Tibial artery (tissue), 4 donors: ENCODE measurements at regions not wholly inside any gene's neighbourhood (a gene's known extent, or its start where the extent isn't known, plus 50 kb on each side); places are given as distances from the start of the nearest gene placed in this dataset.

Source experiments
- DNase-seq, 2 donors: peaks; one replicate each; pipeline ENCODE4 v3.0.0-alpha.2; 2019
- H3K27ac ChIP-seq, 2 donors: fragments of 200-600 bp; sonication (generic) in 1 of 2; 1 replicate in 1 of 2; 2 replicates in 1 of 2; pipeline ENCODE4 v1.5.1; 2018 to 2019; ENCODE audit warnings: mild to moderate bottlenecking in 1 of 2
- H3K27me3 ChIP-seq, 2 donors: fragments of 200-600 bp; sonication (generic) in 1 of 2; one replicate each; pipeline versions ENCODE4 v1.5.1 to v1.6.0; 2016 to 2019
- H3K36me3 ChIP-seq, 3 donors: fragments of 200-600 bp; sonication (generic) in 2 of 3; one replicate each; pipeline ENCODE4 v1.5.1; 2016 to 2019; ENCODE audit warnings: mild to moderate bottlenecking in 2 of 3
- H3K4me1 ChIP-seq, 4 donors: fragments of 200-600 bp; sonication (generic) in 2 of 4; 1 replicate in 3 of 4; 2 replicates in 1 of 4; pipeline ENCODE4 v1.5.1; 2016 to 2019
- H3K4me3 ChIP-seq, 2 donors: fragments of 200-600 bp; sonication (generic) in 1 of 2; 1 replicate in 1 of 2; 2 replicates in 1 of 2; pipeline ENCODE4 v1.5.1; 2018 to 2019; ENCODE audit warnings: mild to moderate bottlenecking in 2 of 2
- H3K9me3 ChIP-seq, 3 donors: fragments of 200-600 bp; sonication (generic) in 1 of 3; one replicate each; pipeline ENCODE4 v1.5.1; 2016 to 2019
- intact Hi-C: fragments of 100-400 bp; cut with DNase I; formaldehyde crosslinking; loops from one replicate; pipeline ENCODE4 v1.15.0; 2023; ENCODE audit warnings: low total_unique reads
- TF ChIP-seq, protein P1 (sequence below), 2 experiments: fragments of 200-600 bp in 1 of 2; fragments of 450-650 bp in 1 of 2; IDR thresholded peaks; one replicate each; pipeline ENCODE4 v1.5.1; 2017 to 2019; ENCODE audit warnings: antibody characterized with exemption in 2 of 2, mild to moderate bottlenecking in 1 of 2, moderate library complexity in 1 of 2

GRCh38 chr12:93166541-93167307, 211.0 kb upstream of the NUDT4 start:
- Histone ChIP-seq H3K4me1 (peaks cover 0 to 6% (median 5%) of the 10 kb centered on the region in 4 donors), H3K36me3 (no peaks in the 10 kb centered on the region), H3K27ac (no peak overlapping the region), H3K4me3 (no peak overlapping the region), H3K9me3 (no peaks in the 10 kb centered on the region), H3K27me3 (no peaks in the 10 kb centered on the region)
- TF ChIP-seq, protein P1, sequence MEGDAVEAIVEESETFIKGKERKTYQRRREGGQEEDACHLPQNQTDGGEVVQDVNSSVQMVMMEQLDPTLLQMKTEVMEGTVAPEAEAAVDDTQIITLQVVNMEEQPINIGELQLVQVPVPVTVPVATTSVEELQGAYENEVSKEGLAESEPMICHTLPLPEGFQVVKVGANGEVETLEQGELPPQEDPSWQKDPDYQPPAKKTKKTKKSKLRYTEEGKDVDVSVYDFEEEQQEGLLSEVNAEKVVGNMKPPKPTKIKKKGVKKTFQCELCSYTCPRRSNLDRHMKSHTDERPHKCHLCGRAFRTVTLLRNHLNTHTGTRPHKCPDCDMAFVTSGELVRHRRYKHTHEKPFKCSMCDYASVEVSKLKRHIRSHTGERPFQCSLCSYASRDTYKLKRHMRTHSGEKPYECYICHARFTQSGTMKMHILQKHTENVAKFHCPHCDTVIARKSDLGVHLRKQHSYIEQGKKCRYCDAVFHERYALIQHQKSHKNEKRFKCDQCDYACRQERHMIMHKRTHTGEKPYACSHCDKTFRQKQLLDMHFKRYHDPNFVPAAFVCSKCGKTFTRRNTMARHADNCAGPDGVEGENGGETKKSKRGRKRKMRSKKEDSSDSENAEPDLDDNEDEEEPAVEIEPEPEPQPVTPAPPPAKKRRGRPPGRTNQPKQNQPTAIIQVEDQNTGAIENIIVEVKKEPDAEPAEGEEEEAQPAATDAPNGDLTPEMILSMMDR (IDR thresholded peaks at IDR 0.05), result no peak
- intact Hi-C loops, result no loop called here
- DNase-seq, result no peak

DNA sequence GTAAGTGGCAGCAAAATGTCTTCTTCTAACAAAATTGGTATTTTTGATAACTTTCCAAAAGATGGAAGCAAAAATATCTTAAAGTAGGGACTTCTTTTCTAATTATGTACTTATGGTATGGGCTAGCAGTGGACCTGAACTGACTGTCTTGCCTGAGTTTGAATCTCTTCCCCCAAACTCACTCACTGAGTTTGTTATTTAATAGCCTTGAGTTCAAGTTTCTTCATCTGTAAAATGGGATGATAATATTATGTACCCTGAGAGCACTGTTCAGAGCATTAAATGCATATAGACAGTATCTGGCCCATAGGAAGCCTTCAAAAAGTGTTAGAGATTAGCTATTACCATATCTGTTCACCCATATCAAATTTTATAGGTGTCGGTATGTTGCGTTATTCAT, 210.4 kb upstream of the NUDT4 start:
- no peak overlapping the region for H3K27ac ChIP-seq
- TF ChIP-seq, protein P1 (IDR thresholded peaks at IDR 0.05), result no peak

GRCh38 chr12:93167841-93168492, 209.8 kb upstream of the NUDT4 start:
- DNase-seq, result no peak
- H3K27me3 ChIP-seq, result no peaks in the 10 kb centered on the region
- peaks cover 0 to 6% (median 5%) of the 10 kb centered on the region in 4 donors for H3K4me1 ChIP-seq
- peak overlapping the region; percentile 47 to 49 for H3K4me3 ChIP-seq
- H3K27ac ChIP-seq, result peak overlapping the region in 1 of 2 donors; percentile 37
- H3K36me3 ChIP-seq, result no peaks in the 10 kb centered on the region
- TF ChIP-seq, protein P1 (IDR thresholded peaks at IDR 0.05), result no peak
- intact Hi-C loops, result no loop called here
- H3K9me3 ChIP-seq, result no peaks in the 10 kb centered on the region

More for the DNA sequence above, 210.4 kb upstream of the NUDT4 start:
- DNase-seq, result no peak
- Histone ChIP-seq H3K4me3 (no peak overlapping the region), H3K4me1 (peaks cover 0 to 6% (median 5%) of the 10 kb centered on the region in 4 donors), H3K36me3 (no peaks in the 10 kb centered on the region), H3K27me3 (no peaks in the 10 kb centered on the region), H3K9me3 (no peaks in the 10 kb centered on the region)
- intact Hi-C loops, result no loop called here

DNA sequence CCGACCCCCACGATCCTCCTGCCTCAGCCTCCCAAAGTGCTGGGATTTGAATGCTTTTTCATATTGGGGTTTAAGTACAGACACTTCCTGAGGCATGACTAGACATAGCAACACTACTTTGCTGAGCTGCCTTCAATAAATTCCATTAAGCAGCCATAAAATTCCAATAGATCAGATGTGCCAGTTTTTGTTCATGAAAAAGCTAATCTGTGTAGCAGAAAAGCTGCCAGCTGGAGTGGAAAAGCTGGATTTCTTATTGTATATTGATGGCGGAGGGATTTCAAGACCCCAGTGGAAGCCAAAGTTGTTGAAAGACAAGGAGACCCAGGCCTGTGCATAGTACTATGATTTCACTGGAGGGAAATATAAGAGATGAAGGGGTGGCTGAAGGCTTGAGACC, 209.0 kb upstream of the NUDT4 start:
- intact Hi-C loops, result no loop called here
- H3K4me3 ChIP-seq, result peak overlapping the region; percentile 47 to 49
- TF ChIP-seq, protein P1 (IDR thresholded peaks at IDR 0.05), result no peak
- H3K4me1 ChIP-seq, result peaks cover 0 to 12% (median 10%) of the 10 kb centered on the region in 4 donors
- no peaks in the 10 kb centered on the region for H3K36me3 ChIP-seq
- no peak overlapping the region for H3K27ac ChIP-seq
- no peak for DNase-seq
- no peaks in the 10 kb centered on the region for H3K9me3 ChIP-seq
- no peaks in the 10 kb centered on the region for H3K27me3 ChIP-seq

- DNase-seq, result no peak
- TF ChIP-seq, protein P1 (IDR thresholded peaks at IDR 0.05), result no peak
- intact Hi-C loops, result no loop called here
Observed at GRCh38 chr12:93169536-93169935, 208.2 kb upstream of the NUDT4 start.

More at GRCh38 chr12:93169536-93169935, 208.2 kb upstream of the NUDT4 start:
- Histone ChIP-seq H3K27ac (no peak overlapping the region), H3K4me1 (peaks cover 0 to 18% (median 16%) of the 10 kb centered on the region in 4 donors), H3K4me3 (no peak overlapping the region), H3K9me3 (no peaks in the 10 kb centered on the region), H3K36me3 (no peaks in the 10 kb centered on the region), H3K27me3 (no peaks in the 10 kb centered on the region)
